SU-DHL-6 (cell line): ENCODE measurements at regions not wholly inside any gene's neighbourhood (a gene's known extent, or its start where the extent isn't known, plus 50 kb on each side); places are given as distances from the start of the nearest gene placed in this dataset.

ENCODE experiments used
- H2AFZ ChIP-seq: fragments of 200-600 bp; sonication (generic); 2 replicates; pipeline ENCODE4 v1.6.1; 2014; ENCODE audit warnings: low read depth, mild to moderate bottlenecking, moderate library complexity, mixed read lengths, antibody characterized with exemption, low read length; ENCODE audit not compliant: severe bottlenecking
- H3F3A ChIP-seq: fragments of 200-600 bp; shearing (Covaris generic); 2 replicates; pipeline ENCODE4 v1.6.0; 2016; ENCODE audit warnings: antibody characterized with exemption, mild to moderate bottlenecking; ENCODE audit not compliant: insufficient read depth
- H3K27ac ChIP-seq: fragments of 200-600 bp; sonication (generic); 2 replicates; pipeline ENCODE4 v1.5.1; 2016; ENCODE audit warnings: low read depth, mild to moderate bottlenecking, low read length, moderate library complexity, mixed read lengths
- H3K27me3 ChIP-seq: fragments of 200-600 bp; sonication (generic), shearing (Covaris generic); 2 replicates; pipeline ENCODE4 v1.6.0; 2014; ENCODE audit warnings: mild to moderate bottlenecking, low read length
- H3K36me3 ChIP-seq: fragments of 200-600 bp; sonication (generic); 2 replicates; pipeline ENCODE4 v1.6.1; 2014; ENCODE audit warnings: mild to moderate bottlenecking, low read length, mixed read lengths
- H3K4me2 ChIP-seq: fragments of 300-600, 200-600 bp; shearing (Covaris generic), sonication (generic); 2 replicates; pipeline ENCODE4 v1.6.0; 2014; ENCODE audit warnings: low read length, low read depth, mild to moderate bottlenecking; ENCODE audit not compliant: poor library complexity, severe bottlenecking
- H3K4me3 ChIP-seq: fragments of 200-600 bp; sonication (generic); 2 replicates; pipeline ENCODE4 v1.5.1; 2014; ENCODE audit warnings: antibody characterized with exemption, low read length, mild to moderate bottlenecking, mixed read lengths; ENCODE audit not compliant: insufficient read depth, poor library complexity, severe bottlenecking
- H3K79me2 ChIP-seq: fragments of 200-600 bp; sonication (generic); 2 replicates; pipeline ENCODE4 v1.6.1; 2014; ENCODE audit warnings: mild to moderate bottlenecking, low read length, moderate library complexity; ENCODE audit not compliant: insufficient read depth
- H3K9ac ChIP-seq: fragments of 200-600 bp; sonication (generic); 2 replicates; pipeline ENCODE4 v1.7.0; 2014; ENCODE audit warnings: mild to moderate bottlenecking, low read length
- H3K9me2 ChIP-seq: fragments of 200-600 bp; sonication (generic); replicated peaks from 2 replicates; pipeline ENCODE4 v1.6.1; 2014; ENCODE audit warnings: low read length; ENCODE audit not compliant: insufficient read depth
- H3K9me3 ChIP-seq: fragments of 200-600 bp; sonication (generic); 2 replicates; pipeline ENCODE4 v1.6.1; 2014; ENCODE audit warnings: low read length, mixed read lengths; ENCODE audit not compliant: insufficient read depth
- H4K20me1 ChIP-seq: fragments of 200-600 bp; sonication (generic); 2 replicates; pipeline ENCODE4 v1.6.1; 2014; ENCODE audit warnings: low read depth, mild to moderate bottlenecking, antibody characterized with exemption, low read length, moderate library complexity, mixed read lengths
- EZH2phosphoT487 ChIP-seq: fragments of 200-600 bp; sonication (generic), shearing (Covaris generic); conservative IDR thresholded peaks from 2 replicates; pipeline ENCODE4 v1.6.1; 2018; ENCODE audit warnings: mild to moderate bottlenecking, antibody characterized with exemption, low read length, moderate library complexity, mixed read lengths
- TF ChIP-seq, protein P1 (sequence below): fragments of 200-600 bp; sonication (generic); IDR thresholded peaks from one replicate; pipeline ENCODE4 v1.5.1; 2017; ENCODE audit warnings: antibody characterized with exemption, mild to moderate bottlenecking, low read length, moderate library complexity; ENCODE audit not compliant: insufficient read depth, poor library complexity, severe bottlenecking

- no peaks in the 10 kb centered on the region for H3K27me3 ChIP-seq
- H3K4me2 ChIP-seq: no peak overlapping the region
- H3K27ac ChIP-seq: no peak overlapping the region
- no peaks in the 10 kb centered on the region for H3K79me2 ChIP-seq
- H3K9me3 ChIP-seq: no peaks in the 10 kb centered on the region
- H3K36me3 ChIP-seq: no peaks in the 10 kb centered on the region
- H3F3A ChIP-seq: no peaks in the 10 kb centered on the region
- no peaks in the 10 kb centered on the region for H4K20me1 ChIP-seq
- H3K9me2 ChIP-seq: no peaks in the 10 kb centered on the region
- H3K9ac ChIP-seq: no peak overlapping the region
- no peak overlapping the region for H3K4me3 ChIP-seq
- TF ChIP-seq EZH2phosphoT487: no peak
- TF ChIP-seq, protein P1, sequence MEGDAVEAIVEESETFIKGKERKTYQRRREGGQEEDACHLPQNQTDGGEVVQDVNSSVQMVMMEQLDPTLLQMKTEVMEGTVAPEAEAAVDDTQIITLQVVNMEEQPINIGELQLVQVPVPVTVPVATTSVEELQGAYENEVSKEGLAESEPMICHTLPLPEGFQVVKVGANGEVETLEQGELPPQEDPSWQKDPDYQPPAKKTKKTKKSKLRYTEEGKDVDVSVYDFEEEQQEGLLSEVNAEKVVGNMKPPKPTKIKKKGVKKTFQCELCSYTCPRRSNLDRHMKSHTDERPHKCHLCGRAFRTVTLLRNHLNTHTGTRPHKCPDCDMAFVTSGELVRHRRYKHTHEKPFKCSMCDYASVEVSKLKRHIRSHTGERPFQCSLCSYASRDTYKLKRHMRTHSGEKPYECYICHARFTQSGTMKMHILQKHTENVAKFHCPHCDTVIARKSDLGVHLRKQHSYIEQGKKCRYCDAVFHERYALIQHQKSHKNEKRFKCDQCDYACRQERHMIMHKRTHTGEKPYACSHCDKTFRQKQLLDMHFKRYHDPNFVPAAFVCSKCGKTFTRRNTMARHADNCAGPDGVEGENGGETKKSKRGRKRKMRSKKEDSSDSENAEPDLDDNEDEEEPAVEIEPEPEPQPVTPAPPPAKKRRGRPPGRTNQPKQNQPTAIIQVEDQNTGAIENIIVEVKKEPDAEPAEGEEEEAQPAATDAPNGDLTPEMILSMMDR: no peak
- H2AFZ ChIP-seq: no peak overlapping the region
Observed at GRCh38 chr14:87323191-87323590, 669.8 kb downstream of the GALC start.

DNA sequence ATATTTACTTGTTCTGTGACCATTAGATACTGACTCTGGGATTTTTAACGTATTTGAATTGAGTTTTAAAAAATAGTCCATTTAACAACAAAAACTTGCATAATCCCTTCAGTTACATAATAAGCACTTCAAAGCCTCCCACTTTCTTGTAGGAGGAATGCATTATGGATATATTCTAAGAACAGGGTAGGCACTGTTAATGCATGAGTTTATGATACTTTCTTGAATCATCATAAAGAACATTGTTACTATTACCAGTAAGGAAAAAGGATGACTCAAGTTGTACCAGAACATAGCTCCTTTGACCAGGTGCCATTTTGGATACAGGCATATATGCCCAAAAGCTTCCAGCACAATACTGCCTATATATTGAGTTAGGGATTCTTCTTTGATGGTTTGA is 671.4 kb downstream of the GALC start:
- H3K36me3 ChIP-seq: no peaks in the 10 kb centered on the region
- no peaks in the 10 kb centered on the region for H3K79me2 ChIP-seq
- H2AFZ ChIP-seq: no peak overlapping the region
- no peak overlapping the region for H3K27ac ChIP-seq
- no peaks in the 10 kb centered on the region for H4K20me1 ChIP-seq
- H3K9me2 ChIP-seq: no peaks in the 10 kb centered on the region; the same call in 1 of the 2 replicates
- TF ChIP-seq EZH2phosphoT487: no peak
- TF ChIP-seq, protein P1: no peak
- no peak overlapping the region for H3K4me2 ChIP-seq
- no peaks in the 10 kb centered on the region for H3K9me3 ChIP-seq
- H3K27me3 ChIP-seq: no peaks in the 10 kb centered on the region
- H3K9ac ChIP-seq: no peak overlapping the region
- no peak overlapping the region for H3K4me3 ChIP-seq
- no peaks in the 10 kb centered on the region for H3F3A ChIP-seq

- no peak for TF ChIP-seq EZH2phosphoT487
- Histone ChIP-seq H3K9me2 (no peaks in the 10 kb centered on the region; the same call in 1 of the 2 replicates), H3K4me2 (no peak overlapping the region), H3K4me3 (no peak overlapping the region), H3K9ac (no peak overlapping the region), H3K36me3 (no peaks in the 10 kb centered on the region), H3K79me2 (no peaks in the 10 kb centered on the region), H4K20me1 (no peaks in the 10 kb centered on the region), H2AFZ (no peak overlapping the region), H3K27me3 (no peaks in the 10 kb centered on the region), H3K27ac (no peak overlapping the region), H3F3A (no peaks in the 10 kb centered on the region), H3K9me3 (no peaks in the 10 kb centered on the region)
Observed at GRCh38 chr14:87312894-87313205, 680.1 kb downstream of the GALC start.

DNA sequence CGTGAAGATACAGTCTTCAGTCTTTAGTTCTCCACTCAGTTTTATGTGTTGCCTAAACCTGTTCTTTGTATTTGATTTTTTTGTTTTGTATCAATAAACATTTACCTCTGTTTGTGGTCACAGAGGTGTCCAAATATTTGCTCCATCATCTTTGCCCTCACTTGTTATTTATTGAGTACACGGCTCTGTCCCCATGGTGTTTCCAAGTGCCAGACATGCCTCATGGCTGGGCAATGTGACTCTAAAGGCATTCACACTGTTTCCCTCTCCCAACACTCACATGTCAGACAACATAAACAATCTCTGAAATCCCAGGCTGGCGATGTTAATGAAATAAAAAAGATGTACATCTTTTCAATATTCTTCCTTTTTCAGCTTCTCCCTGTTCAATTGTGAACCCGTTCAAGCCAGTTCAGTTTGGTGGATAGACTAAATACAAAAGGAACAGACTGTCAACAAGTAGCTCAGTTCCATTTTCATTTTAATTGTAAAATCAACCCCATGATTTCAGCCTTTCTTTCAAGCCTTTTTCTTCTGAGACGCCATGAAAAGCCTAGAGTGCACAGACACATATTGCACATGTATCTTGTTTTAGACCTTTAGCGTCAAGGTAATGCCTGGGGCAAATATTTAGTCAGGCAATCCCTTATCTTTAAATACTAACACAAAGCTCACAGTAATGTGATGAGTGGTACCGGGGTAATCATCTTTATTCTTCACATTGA is 680.7 kb downstream of the GALC start:
- Histone ChIP-seq H3K9me2 (no peaks in the 10 kb centered on the region), H3F3A (no peaks in the 10 kb centered on the region), H3K4me2 (no peak overlapping the region), H3K27ac (no peak overlapping the region), H3K27me3 (no peaks in the 10 kb centered on the region), H2AFZ (no peak overlapping the region), H3K79me2 (no peaks in the 10 kb centered on the region), H3K4me3 (no peak overlapping the region), H3K9ac (no peak overlapping the region), H3K36me3 (no peaks in the 10 kb centered on the region), H4K20me1 (no peaks in the 10 kb centered on the region), H3K9me3 (no peaks in the 10 kb centered on the region)
- TF ChIP-seq EZH2phosphoT487: no peak
- TF ChIP-seq, protein P1: no peak
